Posterior vena cava (tissue), 2 donors: ENCODE measurements at regions not wholly inside any gene's neighbourhood (a gene's known extent, or its start where the extent isn't known, plus 50 kb on each side); places are given as distances from the start of the nearest gene placed in this dataset.

Experiments
- DNase-seq: peaks from one replicate; pipeline ENCODE4 v3.0.0-alpha.2; 2020; ENCODE audit warnings: low spot score
- intact Hi-C, 2 donors: fragments of 100-400 bp; cut with DNase I; formaldehyde crosslinking; loops; one replicate each; pipeline versions ENCODE4 v1.14.1 to v1.14.2; 2022 to 2023
- donor health status: DM: yes; HTN: yes; CAD: no.
- donor health status: DM: yes; HTN: yes; CAD: no.

DNA sequence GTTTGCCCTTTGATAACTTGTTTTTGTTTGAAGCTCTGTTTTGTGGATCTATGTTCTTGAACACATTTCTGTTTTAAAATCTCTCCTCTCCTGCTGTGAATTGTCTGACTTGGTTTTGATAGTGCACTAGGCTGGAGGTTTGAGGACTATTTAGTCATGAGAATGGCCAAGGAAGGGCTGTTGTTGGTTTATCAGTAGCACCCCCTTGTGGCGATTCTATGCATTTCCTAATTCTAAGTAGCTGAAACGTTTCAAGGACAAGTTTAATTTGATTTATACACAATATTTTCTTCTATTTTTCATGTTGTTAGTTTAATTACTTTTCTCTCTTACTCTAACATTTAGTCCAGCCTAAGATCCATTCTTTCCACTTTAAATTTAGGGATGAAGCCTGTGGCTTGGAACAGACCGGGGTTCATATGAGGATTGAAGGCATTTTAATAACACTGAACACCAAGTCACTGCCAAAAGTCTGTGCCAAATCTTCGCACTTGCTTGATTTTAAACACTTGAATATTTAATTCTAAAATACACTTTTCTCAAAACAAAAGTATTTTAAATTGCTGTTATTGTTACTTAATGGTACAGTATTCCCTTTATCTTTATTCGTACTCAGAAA is 166.0 kb downstream of the SOCS6 start:
- DNase-seq = no peak
- intact Hi-C loops = loop anchor here in 1 of 2 donors (5.0 kb wide), 1 partner anchor 258 kb away; no protein-coding TSS in a partner anchor

DNA sequence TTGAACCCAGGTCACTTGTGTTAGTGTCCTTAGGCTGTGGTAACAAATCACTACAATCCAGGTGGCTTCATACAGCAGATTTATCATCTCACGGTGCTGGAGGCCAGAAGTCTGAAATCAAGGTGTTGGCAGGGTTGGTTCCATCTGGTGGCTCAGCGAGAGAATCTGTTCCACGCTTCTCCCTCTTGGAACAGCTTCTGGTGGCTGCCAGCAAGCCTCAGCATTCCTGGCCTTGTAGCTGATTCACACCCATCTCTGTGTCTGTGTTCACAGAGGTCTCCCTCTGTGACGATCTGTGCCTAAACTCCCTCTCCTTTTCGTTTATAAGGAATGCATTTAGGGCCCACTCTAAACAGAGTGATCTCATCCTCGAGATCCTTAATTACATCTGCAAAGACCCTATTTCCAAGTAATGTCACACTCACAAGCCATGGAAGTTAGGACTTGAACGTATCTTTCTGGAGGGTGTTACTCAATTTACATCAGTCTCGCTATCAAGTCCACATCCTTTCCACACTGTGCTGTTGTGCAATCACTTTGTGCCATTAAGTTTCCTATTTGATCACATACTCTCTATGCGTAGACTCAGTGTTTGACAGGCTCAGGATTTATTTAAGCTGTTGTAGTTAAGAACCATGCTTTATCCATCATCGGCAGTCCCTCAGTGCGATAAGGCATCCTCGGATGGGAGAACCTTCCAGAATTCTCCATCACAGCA is 164.4 kb downstream of the SOCS6 start:
- intact Hi-C loops = loop anchor here in 1 of 2 donors (5.0 kb wide), 1 partner anchor 256 kb away; no protein-coding TSS in a partner anchor
- DNase-seq = no peak

DNA sequence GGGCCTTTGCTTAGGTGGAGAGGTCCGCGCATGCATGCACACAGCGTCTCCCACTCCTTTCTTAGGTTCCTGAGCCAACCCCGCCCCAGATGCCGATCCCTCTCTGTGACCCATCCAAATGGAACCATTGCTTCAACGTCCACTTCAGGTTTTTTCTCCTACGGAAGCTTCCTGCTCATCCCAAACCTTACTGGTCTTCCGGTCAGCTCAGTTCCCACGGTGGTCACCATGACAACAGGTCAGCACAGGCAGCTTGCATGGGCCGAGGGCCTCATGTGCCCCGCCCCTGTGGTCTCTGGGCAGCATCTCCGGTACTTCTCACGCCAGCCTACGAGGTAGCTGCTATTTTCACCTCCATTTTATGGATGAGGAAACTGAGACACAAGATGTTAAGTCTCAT is 163.7 kb downstream of the SOCS6 start:
- intact Hi-C loops = loop anchor here in 1 of 2 donors (5.0 kb wide), 1 partner anchor 255 kb away; no protein-coding TSS in a partner anchor
- DNase-seq = no peak

DNA sequence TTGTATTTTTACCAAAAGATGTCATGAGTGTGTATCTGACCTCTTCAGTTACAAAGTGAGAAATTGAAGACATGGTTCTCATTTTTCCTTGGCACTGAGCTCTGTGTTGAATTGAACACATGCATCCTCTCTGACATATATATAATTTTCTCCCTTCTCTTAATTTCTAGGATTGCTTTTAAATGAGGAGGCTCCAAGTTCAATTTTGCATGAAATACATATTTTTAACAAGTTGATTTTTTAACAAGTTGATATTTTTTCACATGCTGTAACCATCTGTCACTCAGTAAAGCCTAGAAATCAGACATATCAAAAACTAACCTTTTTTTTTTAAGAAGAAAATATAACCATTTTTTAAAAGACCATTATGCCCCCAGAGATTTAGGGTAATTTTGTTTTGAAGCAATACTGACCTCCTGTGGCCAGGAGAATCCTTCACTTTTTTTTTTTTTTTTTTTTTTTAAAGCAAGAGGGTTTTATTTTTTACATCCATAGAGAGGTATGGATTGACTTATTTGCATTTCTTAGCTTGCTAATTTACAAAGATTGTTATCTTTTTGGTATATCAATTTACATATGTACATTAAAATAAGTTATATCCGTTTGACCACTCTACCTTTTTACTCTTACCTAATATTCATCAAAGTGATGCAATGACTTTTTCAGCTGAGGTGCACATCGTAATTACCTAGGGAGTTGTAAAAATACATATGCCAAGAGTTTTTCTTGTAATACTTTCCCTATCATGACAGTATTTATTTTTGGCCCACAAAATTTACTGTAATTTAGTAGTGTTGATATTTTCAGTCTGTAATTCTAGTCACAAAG is 161.8 kb downstream of the SOCS6 start:
- intact Hi-C loops = loop anchor here in 1 of 2 donors (5.0 kb wide), 1 partner anchor 253 kb away; no protein-coding TSS in a partner anchor
- no peak for DNase-seq

DNA sequence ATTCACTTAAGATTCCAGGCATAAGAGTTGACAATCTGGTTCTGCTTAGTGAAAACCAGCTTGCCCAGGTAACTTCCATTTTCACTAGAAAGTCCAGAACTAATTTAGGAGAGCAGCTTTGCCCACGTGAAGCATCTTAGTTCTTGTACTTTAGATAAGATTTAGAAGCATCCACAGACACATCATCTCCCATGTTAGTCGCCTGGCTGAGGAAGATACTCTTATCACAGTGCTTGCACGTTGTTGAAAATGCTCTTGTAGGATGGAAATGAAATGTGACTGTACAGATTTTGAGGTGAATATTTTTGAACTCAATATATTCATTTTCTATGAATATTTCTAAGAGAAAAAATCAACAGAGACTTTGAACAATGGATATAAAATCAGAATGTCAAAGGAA is 159.7 kb downstream of the SOCS6 start:
- intact Hi-C loops = no loop called here
- no peak for DNase-seq

DNA sequence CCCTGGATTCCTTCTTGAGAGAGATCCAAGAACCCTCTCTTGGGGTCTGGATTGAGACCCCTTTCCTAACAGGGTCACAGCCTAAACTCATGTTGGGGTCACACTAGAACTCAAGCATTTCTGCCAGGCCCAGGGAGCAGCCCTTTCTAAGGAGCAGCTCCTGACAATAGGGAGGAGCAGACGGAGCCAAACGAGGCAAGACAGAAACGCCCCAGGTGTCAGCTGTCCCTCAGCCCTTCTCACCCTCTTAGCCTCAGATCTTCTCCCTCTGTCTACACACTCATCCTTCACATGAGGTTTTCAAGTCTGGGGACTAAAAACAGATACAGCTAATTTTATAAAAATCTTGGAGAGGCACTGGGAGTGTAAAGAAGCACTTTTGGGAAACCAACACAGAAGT is 157.2 kb downstream of the SOCS6 start:
- DNase-seq = no peak
- intact Hi-C loops = no loop called here

DNA sequence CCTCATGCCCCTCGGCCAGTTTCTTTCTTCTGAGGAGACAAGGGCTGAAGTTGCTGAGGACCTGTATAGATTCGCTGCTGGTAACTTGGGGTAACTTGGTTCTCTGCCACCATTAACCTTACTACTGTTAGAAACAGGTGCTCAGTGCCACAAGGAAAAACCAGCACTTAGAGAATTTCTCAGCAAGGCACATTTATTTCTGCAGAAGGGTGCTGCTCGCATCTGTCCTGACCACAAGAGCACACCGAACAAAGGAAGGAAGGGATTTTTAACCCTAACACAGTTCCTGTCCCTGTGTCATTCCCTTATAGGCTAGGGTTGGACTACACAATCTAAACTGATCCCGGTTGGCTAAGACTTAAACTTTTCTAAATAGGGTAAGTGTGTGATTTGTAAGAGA is 154.1 kb downstream of the SOCS6 start:
- DNase-seq = no peak
- intact Hi-C loops = no loop called here

DNA sequence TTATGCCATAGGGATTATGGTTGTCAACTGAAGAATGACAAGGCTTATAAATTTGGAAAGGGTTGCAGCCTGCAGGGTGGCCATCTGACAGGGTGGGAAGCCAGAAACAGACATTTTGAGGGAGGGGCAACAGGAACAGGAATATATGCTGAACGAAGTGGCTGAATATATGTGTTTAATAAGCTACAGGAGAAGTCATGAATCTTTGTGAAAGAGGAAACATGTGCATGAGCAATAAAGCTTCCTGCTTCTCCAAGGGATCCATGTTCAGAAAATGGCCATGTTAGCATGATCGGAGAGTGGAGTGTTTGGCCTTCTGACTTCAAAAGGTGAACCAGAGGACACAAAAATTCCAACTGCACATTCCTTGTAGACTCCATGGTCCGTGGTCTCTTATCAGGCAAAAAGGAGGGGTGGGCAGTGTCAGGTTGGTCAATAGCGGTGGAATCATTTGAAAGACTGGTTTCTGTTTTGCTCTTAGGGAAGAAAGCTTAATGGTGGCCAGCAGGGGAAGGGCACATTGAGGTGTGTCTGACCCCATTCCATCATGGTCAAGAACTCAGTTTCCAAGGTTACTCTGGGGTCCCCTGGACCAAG is 144.1 kb downstream of the SOCS6 start:
- intact Hi-C loops = loop anchor here in 1 of 2 donors (5.0 kb wide), 1 partner anchor 236 kb away; no protein-coding TSS in a partner anchor
- no peak for DNase-seq

DNA sequence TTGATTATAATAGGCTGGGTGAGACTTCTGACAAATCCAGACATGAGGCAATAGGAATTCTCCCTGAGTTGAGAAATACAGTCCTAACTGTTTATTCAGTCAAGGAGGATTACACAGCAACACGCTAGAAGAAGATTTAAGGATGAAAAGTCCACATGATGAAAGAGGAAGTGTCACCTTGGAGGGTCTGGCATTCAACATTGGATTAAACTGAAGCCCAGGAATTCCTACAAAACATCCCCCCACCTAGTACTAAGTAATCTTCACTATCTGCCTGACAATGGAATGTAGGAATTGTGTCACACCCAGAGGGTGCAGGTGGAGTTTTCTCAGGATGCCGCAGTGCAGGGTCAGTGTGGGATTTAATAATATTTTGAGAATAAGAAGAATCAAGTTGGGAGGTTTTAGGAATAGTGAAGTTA is 142.4 kb downstream of the SOCS6 start:
- intact Hi-C loops = loop anchor here in 1 of 2 donors (5.0 kb wide), 1 partner anchor 234 kb away; no protein-coding TSS in a partner anchor
- no peak for DNase-seq

DNA sequence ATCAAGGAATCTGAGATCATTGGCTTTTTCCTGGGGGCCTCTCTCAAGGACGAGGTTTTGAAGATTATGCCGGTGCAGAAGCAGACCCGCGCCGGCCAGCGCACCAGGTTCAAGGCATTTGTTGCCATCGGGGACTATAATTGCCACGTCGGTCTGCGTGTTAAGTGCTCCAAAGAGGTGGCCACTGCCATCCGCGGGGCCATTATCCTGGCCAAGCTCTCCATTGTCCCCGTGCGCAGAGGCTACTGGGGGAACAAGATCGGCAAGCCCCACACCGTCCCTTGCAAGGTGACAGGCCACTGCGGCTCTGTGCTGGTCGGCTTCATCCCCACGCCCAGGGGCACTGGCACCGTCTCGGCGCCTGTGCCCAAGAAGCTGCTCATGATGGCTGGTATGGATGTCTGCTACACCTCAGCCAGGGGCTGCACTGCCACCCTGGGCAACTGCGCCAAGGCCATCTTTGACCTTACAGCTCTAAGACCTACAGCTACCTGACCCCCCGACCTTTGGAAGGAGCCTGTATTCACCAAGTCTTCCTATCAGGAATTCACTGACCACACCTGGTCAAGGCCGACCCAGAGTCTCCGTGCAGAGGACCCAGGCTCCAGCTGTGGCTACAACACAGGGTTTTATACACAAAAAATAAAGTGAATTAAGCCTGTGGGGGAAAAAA is 141.8 kb downstream of the SOCS6 start:
- intact Hi-C loops = loop anchor here in 1 of 2 donors (5.0 kb wide), 1 partner anchor 233 kb away; no protein-coding TSS in a partner anchor
- DNase-seq = no peak

DNA sequence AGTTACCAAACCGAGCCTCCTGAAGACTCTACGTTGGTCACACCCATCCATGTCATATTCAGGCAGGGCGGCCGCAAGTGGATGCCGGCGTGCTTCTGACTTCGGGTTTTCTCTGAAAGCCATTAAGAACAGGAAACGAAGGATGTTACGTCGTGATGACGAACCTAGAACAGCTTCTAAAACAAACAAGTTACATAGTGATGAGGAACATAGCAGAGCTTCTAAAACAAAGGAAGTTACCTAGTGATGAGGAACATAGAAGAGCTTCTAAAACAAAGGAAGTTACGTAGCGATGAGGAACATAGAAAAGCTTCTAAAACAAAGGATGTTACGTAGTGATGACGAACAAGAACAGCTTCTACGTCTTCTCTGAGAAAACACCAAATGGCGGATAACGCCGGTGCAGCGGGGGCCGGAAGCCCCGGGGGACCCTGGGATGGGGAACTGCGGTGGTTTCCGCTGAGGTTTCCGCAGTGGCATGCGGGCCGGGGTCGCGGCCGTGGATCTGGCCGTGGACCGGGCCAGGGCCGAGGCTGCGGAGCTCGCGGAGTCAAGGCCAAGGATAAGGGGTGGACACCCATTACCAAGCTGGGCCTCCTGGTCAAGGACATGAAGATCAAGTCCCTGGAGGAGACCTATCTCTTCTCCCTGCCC is 141.1 kb downstream of the SOCS6 start:
- intact Hi-C loops = loop anchor here in 1 of 2 donors (5.0 to 10.0 kb wide), 2 partner anchors 145 to 233 kb away; partner anchors contain the start of gene SOCS6
- DNase-seq = no peak

DNA sequence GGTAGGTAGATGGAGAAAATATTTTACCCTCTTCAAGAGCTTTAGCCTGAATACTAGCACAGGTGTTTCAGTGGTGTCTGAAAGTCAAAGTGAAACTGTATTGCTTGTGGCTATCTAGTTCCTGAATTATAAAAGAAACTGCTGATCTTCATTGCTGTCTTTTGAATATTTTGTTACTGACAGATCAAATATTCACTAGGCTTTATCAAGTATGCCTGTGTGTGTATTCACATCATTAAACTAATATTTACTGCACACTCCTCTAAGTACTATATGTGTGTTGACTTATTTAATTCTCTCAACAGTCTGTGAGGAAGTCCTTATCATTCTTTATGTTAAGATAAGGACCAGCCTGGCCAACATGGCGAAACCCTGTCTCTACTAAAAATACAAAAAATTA is 139.6 kb downstream of the SOCS6 start:
- no peak for DNase-seq
- intact Hi-C loops = loop anchor here in 1 of 2 donors (10.0 kb wide), 1 partner anchor 144 kb away; the partner anchor contains the start of gene SOCS6

DNA sequence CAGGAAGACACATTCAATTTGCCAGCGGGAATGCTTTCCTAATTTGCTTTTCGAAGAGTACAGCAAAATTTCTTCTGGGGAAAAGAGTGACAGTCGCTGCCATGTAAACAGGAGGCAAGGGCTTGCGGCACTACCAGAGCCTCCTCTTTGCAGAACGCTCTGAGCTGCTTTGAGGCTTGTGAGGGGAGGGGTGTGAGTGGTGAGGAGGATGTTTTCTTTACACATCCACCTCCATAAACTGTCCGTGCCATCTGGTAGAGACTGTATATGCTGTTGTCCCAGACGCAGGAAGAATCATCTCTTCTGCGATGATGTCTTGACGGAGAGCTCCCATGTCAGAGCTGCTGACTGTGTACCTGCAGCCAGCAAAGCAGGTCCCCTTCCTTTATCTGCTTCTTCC is 138.0 kb downstream of the SOCS6 start:
- DNase-seq = no peak
- intact Hi-C loops = loop anchor here in 1 of 2 donors (10.0 kb wide), 1 partner anchor 142 kb away; the partner anchor contains the start of gene SOCS6

DNA sequence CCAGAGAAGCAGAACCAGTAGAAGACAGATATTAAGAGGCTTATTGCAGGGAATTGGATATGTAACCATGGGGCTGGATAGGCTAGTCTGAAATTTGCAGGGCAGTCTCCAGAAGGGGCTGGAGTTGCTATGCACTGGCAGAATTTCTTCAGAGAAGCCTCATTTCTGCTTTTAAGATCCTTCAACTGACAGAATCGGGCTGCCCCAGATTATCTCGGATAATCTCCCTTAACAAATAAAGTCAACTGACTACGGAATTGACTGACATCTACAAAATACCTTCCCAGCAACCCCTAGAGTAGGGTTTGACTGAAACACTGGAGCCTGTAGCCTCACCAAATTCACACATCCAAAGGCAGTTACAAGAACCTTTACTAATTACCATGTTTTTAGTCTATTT is 136.4 kb downstream of the SOCS6 start:
- DNase-seq = no peak
- intact Hi-C loops = loop anchor here in 1 of 2 donors (10.0 kb wide), 1 partner anchor 140 kb away; the partner anchor contains the start of gene SOCS6

DNA sequence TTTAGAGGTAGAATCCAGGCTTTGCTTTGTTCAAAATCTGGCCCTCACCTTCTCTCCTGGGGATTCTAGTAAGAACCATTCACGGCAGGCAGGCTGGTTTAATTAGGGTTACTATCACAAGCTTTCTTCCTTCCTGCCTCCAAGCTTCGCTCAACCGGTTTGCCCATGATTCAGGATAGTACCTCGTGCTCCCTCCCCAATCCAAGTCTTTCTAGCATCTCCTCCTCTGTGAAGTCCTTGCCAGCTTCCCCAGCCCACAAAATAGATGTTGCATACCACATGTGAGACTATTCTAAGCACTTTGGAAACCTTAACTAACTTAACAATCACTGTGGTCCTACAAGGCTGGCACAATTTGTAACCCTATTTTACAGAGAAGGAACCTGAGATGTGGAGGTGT is 135.1 kb downstream of the SOCS6 start:
- intact Hi-C loops = loop anchor here in 1 of 2 donors (10.0 kb wide), 1 partner anchor 139 kb away; the partner anchor contains the start of gene SOCS6
- no peak for DNase-seq

DNA sequence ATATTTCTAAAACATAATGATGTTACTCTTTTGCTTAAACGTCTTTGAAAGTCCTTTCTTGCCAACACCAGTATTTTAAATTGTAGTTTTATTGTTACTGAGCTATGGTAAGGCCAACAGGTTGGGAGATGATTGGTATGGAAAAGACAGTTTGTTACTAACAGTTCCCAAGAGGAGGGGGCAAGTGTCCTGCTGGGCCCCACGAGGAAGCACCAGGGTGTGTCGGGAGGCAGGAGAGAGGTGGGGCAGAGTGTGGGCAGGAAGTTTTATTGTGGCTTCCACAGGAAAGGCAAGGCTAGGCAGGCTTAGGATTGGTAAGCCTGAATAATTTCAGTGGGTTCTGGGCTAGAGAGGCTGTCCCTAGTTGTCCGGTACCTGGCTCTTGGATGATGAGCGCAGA is 134.3 kb downstream of the SOCS6 start:
- DNase-seq = no peak
- intact Hi-C loops = loop anchor here in 1 of 2 donors (10.0 kb wide), 1 partner anchor 138 kb away; the partner anchor contains the start of gene SOCS6

DNA sequence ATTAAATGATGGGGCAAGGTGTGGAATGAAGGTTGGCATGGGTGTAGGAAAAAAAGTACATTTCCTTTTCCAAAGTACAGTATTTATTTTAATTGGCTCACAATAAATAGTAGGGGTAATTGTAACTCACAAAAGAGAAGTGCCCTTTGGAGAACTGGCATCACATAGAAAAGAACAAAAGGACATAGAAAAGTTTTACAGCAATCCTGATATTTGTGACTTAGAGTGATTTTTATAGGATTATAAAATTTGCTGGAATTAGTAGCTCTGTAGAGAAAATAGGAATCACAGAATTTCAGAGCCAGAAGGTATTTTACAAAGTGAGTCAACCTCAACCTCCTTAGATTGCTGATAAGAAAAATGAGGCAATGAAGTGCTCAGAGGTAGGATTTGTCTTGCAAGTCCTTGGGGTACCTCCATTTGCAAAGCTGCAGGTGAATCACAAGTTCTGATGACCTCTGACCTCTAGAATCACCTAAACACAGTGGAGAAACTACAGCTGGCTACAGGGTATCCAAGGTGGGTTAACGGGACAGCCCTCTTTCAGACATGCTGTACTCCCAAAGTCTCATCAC is 133.6 kb downstream of the SOCS6 start:
- DNase-seq = no peak
- intact Hi-C loops = loop anchor here in 1 of 2 donors (10.0 kb wide), 1 partner anchor 138 kb away; the partner anchor contains the start of gene SOCS6
